ENCODE measurements at regions not wholly inside any gene's neighbourhood (a gene's known extent, or its start where the extent isn't known, plus 50 kb on each side); places are given as distances from the start of the nearest gene placed in this dataset.

GRCh38 chr10:90136731-90137316, 435.4 kb downstream of the KIF20B start:
- intact Hi-C loops (cut with micrococcal nuclease; ENCODE audit: unreplicated experiment): loop anchor here (5.0 kb wide), 1 partner anchor 345 kb away; no protein-coding TSS in a partner anchor
- in situ Hi-C loops (cut with HindIII; ENCODE audit: low pct_unique_long_range_greater_than_20kb, low sequenced_read_pairs): no loop called here
- Histone ChIP-seq H3K36me3 (ENCODE audit: control insufficient read depth, insufficient read depth, low read length) (no peaks in the 10 kb centered on the region), H3K27me3 (ENCODE audit: control insufficient read depth, insufficient read depth, low read length) (no peaks in the 10 kb centered on the region), H3K9me3 (ENCODE audit: control insufficient read depth, insufficient read depth, low read depth, low read length) (peaks cover 31% of the 10 kb centered on the region), H3K27ac (ENCODE audit: low read length) (no peak overlapping the region), H3K4me1 (ENCODE audit: control insufficient read depth, insufficient read depth, low read length) (no peaks in the 10 kb centered on the region), H3K4me3 (ENCODE audit: low read depth in 2 of 2, low read length in 2 of 2) (no peak overlapping the region)
- no peak for TF ChIP-seq POLR2AphosphoS5 (IDR thresholded peaks at IDR 0.05; ENCODE audit: low read depth, low read length)
- no peak for TF ChIP-seq REST (IDR thresholded peaks at IDR 0.05; ENCODE audit: insufficient read depth in 1 of 2, low read depth in 2 of 2, low read length in 1 of 2)
- TF ChIP-seq SIN3A (IDR thresholded peaks at IDR 0.05; ENCODE audit: borderline replicate concordance, insufficient read depth, low read depth, low read length): no peak
- TF ChIP-seq TCF7L2 (IDR thresholded peaks at IDR 0.05; ENCODE audit: low read depth, low read length): no peak
- TF ChIP-seq CTCF (IDR thresholded peaks at IDR 0.05): no peak
- ChIA-PET CTCF (no interaction called here), POLR2A (no interaction called here)
- BruUV-seq (replicated peaks): no TSS peak
- ATAC-seq (no peak), DNase-seq (ENCODE audit: low read depth, low spot score) (no peak)

GRCh38 chr10:90138844-90139243, 437.5 kb downstream of the KIF20B start:
- H3K9me3 ChIP-seq (ENCODE audit: control insufficient read depth, insufficient read depth, low read depth, low read length): peaks cover 29% of the 10 kb centered on the region
- no peak overlapping the region for H3K4me3 ChIP-seq (ENCODE audit: low read depth in 2 of 2, low read length in 2 of 2)
- in situ Hi-C loops (cut with HindIII; ENCODE audit: low pct_unique_long_range_greater_than_20kb, low sequenced_read_pairs): no loop called here
- H3K27me3 ChIP-seq (ENCODE audit: control insufficient read depth, insufficient read depth, low read length): no peaks in the 10 kb centered on the region
- intact Hi-C loops (cut with micrococcal nuclease; ENCODE audit: unreplicated experiment): loop anchor here (5.0 kb wide), 1 partner anchor 347 kb away; no protein-coding TSS in a partner anchor
- H3K36me3 ChIP-seq (ENCODE audit: control insufficient read depth, insufficient read depth, low read length): no peaks in the 10 kb centered on the region
- ChIA-PET POLR2A (no interaction called here), CTCF (no interaction called here)
- H3K4me1 ChIP-seq (ENCODE audit: control insufficient read depth, insufficient read depth, low read length): no peaks in the 10 kb centered on the region
- no TSS peak for BruUV-seq (replicated peaks)
- peak; percentile 37; the same call in 1 of the 2 replicates for TF ChIP-seq CTCF (IDR thresholded peaks at IDR 0.05)
- no peak for TF ChIP-seq POLR2AphosphoS5 (IDR thresholded peaks at IDR 0.05; ENCODE audit: low read depth, low read length)
- no peak overlapping the region for H3K27ac ChIP-seq (ENCODE audit: low read length)
- ATAC-seq (no peak), DNase-seq (ENCODE audit: low read depth, low spot score) (no peak)

Data from Panc1 (cell line).